LHCN-M2 (cell line): ENCODE measurements at regions not wholly inside any gene's neighbourhood (a gene's known extent, or its start where the extent isn't known, plus 50 kb on each side); places are given as distances from the start of the nearest gene placed in this dataset.
"Not testable (repeated sequence)": the region's sequence is repeated elsewhere in the genome, so short reads cannot be mapped to it uniquely, and the experiment has no call there.

Experiments
- DNase-seq: peaks from one replicate; pipeline ENCODE4 v3.0.0-alpha.2; 2012; ENCODE audit warnings: low read depth

GRCh38 chr6:144359783-144360182 lies 74.6 kb downstream of the UTRN start:
- DNase-seq = no peak

DNA sequence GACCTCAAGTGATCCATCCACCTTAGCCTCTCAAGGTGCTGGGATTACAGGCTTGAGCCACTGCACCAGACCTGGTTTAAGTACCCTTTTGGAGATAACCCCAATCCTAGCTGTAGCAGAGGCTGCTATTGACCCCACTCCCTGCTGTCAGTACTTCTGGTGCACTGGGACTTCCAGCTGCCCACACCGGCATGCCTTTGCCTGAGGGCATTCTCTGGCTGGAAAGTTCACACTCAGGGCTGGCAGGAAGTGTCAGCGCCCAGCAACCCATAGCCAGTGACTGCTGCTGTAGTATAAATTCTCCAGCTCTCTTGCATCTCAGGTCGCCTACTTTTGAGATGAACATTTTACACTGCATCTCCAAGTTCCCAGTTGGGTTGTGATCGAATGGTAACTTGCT lies 75.3 kb downstream of the UTRN start:
- no peak for DNase-seq

GRCh38 chr6:144361016-144361415 lies 75.9 kb downstream of the UTRN start:
- DNase-seq = no peak

- DNase-seq = no peak
Observed at GRCh38 chr6:144362042-144363018, 77.2 kb downstream of the UTRN start.

DNA sequence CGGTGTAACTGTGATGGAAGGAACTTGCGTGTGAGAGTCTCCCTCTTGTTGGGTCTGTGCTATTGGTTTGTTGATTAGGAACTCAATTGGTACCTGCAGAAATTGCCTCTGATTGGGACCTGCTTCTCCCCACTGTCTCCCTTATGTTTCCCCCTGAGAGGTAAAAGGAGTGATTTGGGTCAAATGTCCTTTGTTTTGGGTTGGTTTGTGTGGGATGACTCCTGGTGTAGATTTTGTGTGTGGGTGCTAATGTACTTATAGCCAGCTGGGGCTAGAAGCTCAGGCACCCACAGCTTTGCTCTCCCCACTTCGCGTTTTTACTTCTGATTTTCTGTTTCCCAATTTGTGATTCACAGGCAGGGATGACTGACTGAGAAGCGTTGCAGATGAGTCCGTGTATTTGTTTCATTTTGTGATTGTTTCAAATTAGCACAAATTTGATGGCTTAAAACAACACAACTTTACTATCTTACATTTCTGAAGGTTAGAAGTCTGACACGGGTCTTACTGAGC lies 79.1 kb downstream of the UTRN start:
- no peak for DNase-seq

GRCh38 chr6:144364782-144365181 lies 79.6 kb downstream of the UTRN start:
- no peak for DNase-seq

DNA sequence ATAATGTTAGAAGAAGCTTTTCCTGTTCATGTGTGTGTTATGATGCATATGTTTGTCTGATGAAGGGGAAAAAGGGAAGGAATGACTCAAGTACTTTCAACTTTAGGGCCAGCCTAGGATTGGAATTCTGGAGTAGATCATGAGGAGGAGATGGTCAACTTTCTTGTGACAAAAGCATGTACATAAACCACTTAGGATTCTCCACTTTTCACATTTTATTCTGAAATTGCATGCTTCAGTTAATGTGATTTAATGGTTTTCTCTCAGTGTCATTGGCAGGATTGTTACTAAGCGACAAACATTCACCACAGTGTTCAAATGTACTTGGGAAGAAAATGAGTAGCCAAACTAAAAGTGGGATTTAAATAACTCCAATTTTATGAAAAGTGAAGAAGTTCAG lies 80.1 kb downstream of the UTRN start:
- no peak for DNase-seq

- not testable (repeated sequence) for DNase-seq
Observed at GRCh38 chr6:144369696-144370095, 84.6 kb downstream of the UTRN start.

GRCh38 chr6:144372116-144372515 lies 87.0 kb downstream of the UTRN start:
- no peak for DNase-seq

- no peak for DNase-seq
Observed at GRCh38 chr6:144372611-144373594, 87.8 kb downstream of the UTRN start.

DNA sequence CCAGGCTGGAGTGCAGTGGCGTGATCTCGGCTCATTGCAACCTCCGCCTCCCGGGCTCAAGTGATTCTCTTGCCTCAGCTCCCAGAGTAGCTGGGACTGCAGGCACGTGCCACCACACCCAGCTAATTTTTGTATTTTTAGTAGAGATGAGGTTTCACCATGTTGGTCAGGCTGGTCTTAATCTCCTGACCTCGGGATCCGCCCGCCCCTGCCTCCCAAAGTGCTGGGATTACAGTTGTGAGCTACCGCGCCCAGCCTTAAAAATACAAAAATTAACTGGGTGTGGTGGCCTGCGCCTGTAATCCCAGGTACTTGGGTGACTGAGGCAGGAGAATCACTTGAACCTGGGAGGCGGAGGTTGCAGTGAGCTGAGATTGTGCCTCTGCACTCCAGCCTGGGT lies 89.4 kb downstream of the UTRN start:
- DNase-seq = not testable (repeated sequence)

DNA sequence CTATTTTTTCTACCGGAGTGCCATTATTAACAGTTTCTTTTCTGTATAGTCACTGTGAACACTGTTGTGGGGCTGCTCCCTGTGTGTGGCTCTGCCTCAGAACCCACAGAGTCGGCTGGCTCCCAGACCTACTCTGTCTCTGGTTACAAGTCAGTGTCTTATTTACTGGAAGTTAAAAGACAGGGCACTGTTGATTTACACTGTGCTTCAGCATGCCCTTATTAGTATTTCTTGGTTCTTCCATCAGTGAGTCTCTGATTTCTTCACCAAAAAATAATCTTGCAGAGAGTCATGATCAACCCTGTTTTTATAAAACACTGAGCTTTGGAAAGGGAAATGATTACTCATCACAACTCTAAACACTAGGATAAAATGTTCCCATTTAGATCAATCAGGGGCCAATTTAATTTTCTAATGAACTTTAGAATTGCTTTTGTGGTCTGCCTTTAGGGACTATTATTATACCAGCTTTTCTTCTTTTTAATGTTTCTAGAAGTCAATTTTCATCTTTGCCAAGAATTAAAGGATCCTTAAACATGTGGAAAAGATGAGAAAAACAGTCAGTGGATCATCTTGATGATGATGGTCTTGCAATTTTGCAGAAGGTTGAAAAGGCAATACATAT lies 92.6 kb downstream of the UTRN start:
- peak; percentile 78 for DNase-seq

DNA sequence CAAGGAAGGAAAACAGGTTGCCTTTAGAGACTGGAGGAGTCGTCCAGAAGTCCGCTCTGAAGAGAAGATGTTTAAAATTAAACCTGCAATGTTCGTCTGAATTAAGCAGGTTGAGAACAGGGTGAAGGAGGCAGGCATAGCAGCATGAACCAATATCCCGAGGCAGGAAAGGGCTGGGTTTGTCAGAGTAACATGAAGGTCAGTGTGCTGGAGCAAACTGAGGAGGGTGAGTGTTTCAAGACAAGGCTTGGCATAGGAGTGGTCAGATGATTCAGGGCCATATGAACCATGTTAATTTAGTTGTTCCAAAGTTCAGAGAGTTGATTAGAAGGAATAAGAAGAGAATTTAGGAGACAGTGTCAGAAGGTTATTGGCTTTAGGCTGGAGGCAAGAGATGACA lies 93.3 kb downstream of the UTRN start:
- no peak for DNase-seq

DNA sequence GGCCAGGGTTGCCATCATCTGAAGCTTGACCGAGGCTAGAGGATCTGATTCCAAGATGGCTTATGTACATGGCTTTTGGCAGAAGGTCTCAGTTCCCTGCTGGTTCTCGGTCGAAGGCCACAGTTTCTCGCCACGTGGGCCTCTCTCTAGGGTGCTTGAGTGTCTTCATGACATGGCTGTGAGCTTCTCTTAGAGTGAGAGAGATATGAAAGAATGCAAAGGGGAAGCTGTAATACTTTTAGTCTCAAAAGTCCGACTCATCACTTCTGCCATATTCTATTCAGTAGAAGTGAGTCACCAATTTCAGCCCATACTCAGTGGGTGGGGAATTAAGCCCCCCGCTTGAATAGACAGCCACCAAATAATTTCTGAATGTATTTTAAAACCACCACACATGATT lies 94.2 kb downstream of the UTRN start:
- peak; percentile 54 for DNase-seq

DNA sequence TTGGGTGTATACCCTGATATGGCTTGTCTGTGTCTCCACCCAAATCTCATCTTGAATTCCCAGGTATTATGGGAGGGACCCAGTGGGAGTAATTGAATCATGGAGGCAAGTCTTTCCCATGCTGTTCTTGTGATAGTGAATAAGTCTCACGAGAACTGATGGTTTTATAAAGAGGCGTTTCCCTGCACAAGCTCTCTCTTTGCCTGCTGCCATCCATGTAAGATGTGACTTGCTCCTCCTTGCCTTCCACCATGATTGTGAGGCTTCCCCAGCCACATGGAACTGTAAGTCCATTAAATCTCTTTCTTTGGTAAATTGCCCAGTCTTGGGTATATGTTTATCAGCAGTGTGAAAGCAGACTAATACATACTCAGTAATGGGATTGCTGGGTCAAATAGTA lies 96.4 kb downstream of the UTRN start:
- not testable (repeated sequence) for DNase-seq

DNA sequence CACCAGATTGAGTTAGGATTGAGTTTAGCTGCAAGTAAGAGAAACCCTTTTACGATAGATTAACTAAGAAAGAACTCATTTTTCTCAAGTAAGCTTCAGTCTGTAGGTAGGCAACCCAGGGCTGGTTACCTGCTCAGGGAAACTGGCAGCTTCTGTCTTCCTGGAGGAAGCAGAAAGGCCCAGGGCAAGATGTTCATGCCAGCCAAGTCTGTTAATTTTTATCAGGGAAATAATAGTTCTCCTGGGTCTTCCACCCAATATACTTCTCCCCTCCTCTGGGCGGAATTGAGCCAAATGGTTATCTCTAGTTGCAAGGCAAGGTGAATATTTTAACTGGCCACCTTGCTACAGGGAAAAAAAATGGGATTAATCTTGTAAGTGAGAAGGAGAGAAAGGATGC lies 98.2 kb downstream of the UTRN start:
- no peak for DNase-seq

DNA sequence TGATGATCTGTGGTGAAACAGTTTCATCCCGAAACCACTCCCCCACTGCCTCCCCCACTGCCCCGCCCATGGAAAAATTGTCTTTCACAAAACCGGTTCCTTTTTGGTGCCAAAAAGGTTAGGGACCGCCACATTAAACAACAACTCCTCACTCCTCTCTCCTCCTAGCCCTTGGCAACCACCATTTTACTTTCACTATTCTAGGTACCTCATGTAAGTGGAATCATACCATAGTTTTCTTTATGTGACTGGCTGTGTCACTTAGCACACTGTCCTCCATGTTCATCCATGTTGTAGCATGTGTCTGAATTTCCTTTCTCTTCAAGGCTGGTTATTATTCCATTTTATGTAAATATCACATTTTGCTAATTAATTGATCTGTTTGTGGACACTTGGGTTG lies 99.3 kb downstream of the UTRN start:
- DNase-seq = no peak

GRCh38 chr6:144389474-144389873 lies 104.3 kb downstream of the UTRN start:
- not testable (repeated sequence) for DNase-seq

- no peak for DNase-seq
Observed at GRCh38 chr6:144390202-144390601, 105.1 kb downstream of the UTRN start.

GRCh38 chr6:144390886-144391285 lies 105.8 kb downstream of the UTRN start:
- DNase-seq = no peak

- DNase-seq = no peak
Observed at GRCh38 chr6:144392536-144392935, 107.4 kb downstream of the UTRN start.

DNA sequence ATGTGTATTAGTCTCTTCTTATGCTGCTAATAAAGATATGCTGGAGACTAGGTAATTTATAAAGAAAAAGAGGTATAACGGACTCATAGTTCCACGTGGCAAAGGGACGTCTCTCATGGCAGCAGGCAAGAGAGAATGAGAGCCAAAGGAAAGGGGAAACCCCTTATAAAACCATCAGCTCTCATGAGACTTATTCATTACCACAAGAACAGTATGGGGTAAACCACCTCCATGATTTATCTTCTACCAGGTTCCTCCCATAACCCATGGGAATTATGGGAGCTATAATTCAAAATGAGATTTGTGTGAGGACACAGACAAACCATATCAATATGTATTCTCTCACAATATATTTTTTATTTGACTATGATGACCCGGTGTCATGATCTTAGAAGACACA lies 109.1 kb downstream of the UTRN start:
- DNase-seq = peak; percentile 53
